NCI-H460 (cell line): ENCODE measurements at regions not wholly inside any gene's neighbourhood (a gene's known extent, or its start where the extent isn't known, plus 50 kb on each side); places are given as distances from the start of the nearest gene placed in this dataset.

ENCODE experiments used
- DNase-seq: peaks from one replicate; pipeline ENCODE4 v3.0.0-alpha.2; 2016; ENCODE audit warnings: low read depth; ENCODE audit errors: extremely low read depth

DNA sequence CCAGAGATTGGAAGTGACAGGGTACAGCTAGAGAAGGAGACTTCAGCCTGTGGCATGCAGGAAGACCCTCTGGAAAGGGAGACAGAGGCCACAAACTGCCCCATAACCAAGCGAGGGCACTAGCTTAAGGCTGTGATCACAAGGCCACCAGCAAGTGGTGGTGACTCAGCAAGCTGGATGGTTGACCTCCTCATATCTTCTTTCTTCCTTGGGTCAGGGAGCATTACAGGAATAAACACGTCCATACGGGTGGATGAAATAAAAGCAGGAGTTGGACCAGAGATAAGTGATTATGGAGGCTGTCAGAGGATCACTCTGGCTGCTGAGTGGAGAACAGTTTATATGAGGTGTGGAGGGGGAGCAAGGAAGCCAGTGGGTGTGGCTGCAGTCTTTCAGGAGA, 234.6 kb upstream of the TAS2R1 start:
- DNase-seq = no peak

GRCh38 chr5:9863486-9863885, 233.3 kb upstream of the TAS2R1 start:
- no peak for DNase-seq

- no peak for DNase-seq
Measured at GRCh38 chr5:9861666-9862256, 231.6 kb upstream of the TAS2R1 start.

GRCh38 chr5:9859808-9860207, 229.7 kb upstream of the TAS2R1 start:
- no peak for DNase-seq

- DNase-seq = no peak
Measured at GRCh38 chr5:9858043-9858442, 227.9 kb upstream of the TAS2R1 start.

GRCh38 chr5:9853309-9853708, 223.2 kb upstream of the TAS2R1 start:
- no peak for DNase-seq

DNA sequence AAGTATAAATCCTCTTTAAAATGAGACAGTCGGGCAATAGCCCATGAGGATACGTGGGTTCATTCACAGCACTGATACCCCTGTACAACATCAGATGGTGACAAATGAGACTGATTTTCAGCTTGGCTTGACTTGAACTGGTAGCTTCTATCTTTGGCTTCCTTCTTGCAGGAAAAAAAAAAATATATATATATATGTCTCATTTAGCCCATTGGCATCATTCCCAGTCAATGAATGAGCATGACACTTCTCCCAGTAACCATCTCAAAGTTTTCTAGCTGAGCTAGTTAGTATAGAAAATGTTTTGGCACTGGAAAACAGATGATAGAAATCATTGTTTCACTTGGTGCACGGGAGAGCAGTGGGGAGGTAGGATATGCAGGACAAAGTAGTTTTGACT, 222.5 kb upstream of the TAS2R1 start:
- DNase-seq = no peak

- peak; percentile 4 for DNase-seq
Measured at GRCh38 chr5:9851458-9851857, 221.3 kb upstream of the TAS2R1 start.

DNA sequence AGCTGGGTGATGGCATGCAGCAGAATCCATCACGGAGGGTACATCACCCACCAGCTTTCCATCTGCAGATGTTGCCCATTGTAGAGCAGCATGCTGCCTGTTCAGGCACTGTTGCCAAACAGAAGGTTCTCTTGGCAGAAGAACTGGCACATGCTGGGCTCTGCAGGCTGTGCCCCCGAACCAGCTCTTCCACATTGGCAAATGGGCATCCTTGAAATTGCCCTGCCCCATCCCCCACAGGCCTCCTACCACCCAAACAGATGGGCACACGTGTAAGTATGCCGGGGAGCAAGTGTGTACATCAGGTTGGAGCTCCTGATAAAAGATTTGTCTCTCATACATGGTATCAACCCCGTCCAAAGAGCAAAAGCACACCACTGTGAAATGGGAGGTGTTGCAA, 220.3 kb upstream of the TAS2R1 start:
- DNase-seq = no peak

DNA sequence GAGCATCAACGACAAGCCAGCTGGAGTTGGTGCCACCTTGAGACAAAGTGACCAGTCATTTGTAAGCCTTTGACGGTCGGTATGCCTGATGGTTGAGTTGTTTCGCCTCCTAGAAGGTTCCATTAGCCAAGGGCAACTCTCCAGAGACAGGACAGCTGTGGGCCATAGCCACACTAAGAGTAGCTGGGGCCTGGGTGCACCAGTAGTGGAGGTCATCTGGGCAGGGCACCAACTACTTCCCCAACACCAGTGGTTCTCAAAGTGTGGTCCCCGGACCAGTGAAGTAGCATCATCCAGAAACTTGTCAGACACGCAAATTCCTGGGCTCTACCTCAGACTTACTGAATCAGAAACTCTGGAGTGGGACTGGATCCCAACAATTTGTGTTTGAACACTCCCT, 217.5 kb upstream of the TAS2R1 start:
- DNase-seq = no peak

- no peak for DNase-seq
Measured at GRCh38 chr5:9845185-9845584, 215.0 kb upstream of the TAS2R1 start.

GRCh38 chr5:9841516-9842170, 211.5 kb upstream of the TAS2R1 start:
- DNase-seq = no peak

DNA sequence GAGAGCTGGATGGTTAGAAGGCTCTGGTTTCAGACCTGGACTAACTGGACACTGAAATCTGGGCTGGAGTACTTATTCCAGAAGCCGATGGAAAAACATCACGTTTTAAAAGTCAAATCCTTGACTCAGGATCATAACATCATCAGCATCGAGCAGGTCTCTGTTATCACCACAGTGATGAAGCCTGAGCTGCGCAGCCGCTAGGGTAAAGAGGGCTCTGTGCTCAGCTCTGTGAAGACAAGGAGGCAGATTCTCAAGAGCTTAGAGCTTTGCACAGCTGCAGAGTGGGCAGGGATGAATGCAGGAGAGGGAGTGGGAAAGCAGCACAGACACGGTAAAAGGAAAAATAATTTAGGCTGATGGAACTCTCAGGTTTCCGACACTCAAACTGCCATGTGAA, 208.8 kb upstream of the TAS2R1 start:
- DNase-seq = no peak

DNA sequence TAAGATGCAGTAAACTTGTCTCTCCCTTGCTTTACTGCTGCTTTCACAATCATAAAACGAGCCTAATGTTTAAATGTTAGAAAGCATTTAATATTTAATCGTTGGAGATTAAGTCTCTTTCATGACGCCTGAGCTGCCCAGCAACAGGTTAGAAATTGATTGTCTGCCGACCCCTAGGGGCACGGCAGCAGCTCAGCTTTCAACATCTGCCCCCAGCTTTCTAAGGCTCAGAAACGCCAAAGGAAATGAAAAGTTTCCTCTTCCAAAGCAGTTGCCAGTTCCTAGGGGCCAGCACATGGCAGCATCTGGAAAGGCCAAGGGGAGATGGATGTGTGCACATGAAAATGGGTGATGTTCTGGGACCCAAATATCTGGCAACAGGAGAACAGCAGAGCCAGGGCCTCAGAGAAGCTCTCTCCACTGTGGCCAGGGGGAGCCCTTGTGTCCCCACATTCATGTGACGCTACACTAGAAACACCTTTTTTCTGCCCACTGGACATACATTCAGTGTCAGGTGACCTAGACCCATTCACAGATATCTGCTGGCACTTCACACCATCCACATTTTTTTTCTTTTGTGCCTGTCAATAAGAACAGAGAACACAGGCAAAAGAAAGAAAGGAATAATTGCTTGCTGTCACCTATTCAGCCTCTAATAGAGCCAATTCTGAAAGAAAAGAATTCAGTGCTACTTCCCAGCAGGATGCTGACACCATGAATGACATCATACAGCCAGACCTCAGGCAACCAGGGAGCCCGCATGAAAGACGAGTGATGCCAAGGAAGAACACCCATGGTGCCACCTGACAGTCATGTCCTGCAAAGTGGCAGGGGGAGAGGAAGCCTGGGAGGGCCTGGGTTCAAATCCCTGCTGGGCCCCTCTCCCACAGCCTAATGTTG, 205.0 kb upstream of the TAS2R1 start:
- DNase-seq = no peak

DNA sequence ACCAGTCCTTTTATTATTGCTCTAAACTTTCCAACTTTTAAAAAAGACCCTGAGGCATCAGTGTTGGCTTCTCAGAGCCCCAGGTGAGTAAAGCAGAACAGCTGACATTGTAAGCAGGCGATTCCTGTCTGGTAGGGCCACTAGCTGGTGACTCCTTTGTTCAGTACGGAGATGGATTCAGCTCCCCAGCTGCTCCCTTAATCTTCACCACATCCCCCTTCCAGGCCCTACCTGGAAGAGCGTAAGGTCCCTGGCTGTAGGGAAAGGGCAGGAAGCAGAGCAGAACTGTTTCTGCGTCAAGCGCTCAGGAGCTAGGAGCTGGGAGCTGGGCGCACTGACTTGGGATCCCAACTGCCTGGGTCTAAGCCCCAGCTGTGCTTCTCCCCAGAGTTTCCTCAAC, 203.7 kb upstream of the TAS2R1 start:
- no peak for DNase-seq

GRCh38 chr5:9832921-9833320, 202.8 kb upstream of the TAS2R1 start:
- no peak for DNase-seq

- DNase-seq = no peak
Measured at GRCh38 chr5:9831823-9832222, 201.7 kb upstream of the TAS2R1 start.

GRCh38 chr5:9830184-9830583, 200.0 kb upstream of the TAS2R1 start:
- DNase-seq = no peak

DNA sequence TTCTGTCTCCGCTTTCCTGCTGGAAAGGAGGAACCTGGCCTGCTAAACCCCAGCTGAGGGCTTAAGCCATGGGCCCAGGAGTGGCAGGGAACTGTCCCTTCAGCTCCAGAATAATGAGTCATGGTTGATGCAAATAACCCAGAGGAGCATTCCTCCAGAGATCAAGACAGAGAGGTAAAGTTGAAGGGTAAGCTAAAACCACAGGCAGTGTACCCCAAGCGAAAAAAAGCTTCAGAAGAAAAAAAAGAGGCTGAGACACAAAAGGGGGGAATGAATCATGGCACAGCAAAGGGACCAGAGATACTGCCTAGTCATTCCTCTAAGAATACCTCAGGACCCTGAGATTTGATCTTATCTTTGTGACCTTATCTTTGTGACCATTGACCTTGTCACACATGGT, 199.5 kb upstream of the TAS2R1 start:
- DNase-seq = no peak

- no peak for DNase-seq
Measured at GRCh38 chr5:9820691-9821449, 190.7 kb upstream of the TAS2R1 start.

DNA sequence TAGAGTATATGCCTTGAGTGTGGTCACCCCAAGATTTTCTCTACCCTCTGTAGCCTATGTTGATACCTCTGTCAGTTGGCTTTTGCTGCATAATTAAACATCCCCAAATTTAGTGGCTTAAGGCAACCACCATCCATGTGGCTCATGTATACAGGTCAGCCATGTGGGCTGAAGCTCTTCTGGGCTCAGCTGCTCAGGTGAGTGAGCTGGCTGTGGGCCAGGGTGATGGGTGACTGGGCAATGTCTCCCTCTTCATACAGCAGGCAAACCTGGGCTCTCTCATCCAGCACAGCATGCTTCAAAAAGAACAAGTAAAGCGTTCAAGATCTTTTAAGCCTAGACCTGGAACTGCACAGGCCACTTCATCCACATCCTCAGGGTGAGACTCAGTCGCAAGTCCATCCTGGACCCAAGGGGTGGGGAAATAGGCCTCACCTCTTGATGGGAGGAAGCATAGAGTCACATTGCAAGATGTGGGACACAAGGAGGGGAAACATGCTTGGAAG, 188.2 kb upstream of the TAS2R1 start:
- DNase-seq = no peak
